G401.6 (cell line): ENCODE measurements at regions not wholly inside any gene's neighbourhood (a gene's known extent, or its start where the extent isn't known, plus 50 kb on each side); places are given as distances from the start of the nearest gene placed in this dataset.
"Not testable (repeated sequence)": the region's sequence is repeated elsewhere in the genome, so short reads cannot be mapped to it uniquely, and the experiment has no call there.

Source experiments
- FAIRE-seq: peaks from 2 replicates; lab custom pipeline; 2012; peaks lifted over from hg19 to GRCh38; lab: Jason Lieb, UNC

DNA sequence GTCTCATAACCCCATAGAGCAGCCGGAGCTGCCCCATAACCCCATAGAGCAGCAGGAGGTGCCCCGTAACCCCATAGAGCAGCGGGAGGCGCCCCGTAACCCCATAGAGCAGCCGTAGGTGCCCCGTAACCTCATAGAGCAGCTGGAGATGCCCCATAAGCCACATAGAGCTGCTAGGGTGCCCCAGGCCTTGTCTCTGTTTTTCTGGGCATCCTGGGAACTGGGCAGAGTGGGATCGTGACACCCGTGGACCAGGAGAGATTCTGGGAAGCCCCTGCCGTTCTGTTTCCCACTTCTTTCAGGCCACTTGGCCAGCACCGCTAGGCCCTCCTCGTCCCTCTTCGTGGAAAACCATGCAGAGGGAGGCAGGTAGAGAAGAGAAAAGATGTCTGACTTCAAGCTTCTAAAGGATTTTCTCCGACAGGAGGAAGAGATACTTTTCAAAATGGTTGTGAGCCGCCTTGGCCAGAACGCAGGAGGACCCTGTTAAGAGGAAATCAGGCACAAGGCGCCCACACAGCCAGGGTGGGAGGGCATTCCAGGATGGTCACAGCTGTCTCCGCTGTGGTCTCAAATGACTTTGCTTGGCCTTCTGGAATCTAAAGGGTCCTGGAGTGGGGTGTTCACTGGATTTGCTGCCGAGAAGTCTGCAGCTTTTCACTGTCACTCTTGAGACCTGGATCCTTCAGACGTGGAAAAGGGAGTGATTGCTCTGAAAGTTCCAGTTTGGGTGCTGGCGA, 171.8 kb downstream of the NPIPB11 start:
- not testable (repeated sequence) for FAIRE-seq

DNA sequence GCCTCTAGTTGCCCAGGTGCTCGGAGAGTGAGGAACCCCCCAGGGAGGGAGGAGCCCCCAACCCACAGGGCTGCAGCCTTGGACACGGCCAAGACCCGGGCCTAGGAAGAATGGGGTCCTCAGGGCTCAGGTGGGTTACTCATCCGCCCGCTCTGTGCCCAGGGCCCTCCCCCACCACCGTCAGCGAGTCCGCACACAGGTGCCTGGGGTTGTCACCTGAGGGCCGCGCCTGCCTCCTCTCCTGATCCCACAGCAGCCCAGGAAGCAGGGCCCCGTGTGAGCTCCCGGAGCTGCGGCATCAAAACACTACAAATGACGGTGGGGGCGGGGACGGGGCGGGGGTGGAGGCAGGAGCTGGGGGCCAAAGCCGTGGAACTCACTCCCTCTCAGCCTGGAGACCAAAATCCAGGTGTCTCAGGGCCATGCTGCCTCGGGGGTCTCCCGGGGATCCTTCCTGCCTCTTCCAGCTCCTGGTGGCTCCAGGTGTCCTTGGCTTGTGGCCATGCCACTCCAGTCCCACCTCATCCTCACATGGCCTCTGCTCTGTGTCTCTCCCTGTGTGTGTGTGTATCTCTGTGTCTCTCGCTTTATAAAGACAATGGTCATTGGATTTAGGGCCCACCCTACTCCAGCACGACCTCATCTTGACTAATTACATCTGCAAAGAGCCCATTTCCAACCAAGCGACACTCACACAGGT, 172.7 kb downstream of the NPIPB11 start:
- FAIRE-seq, result not testable (repeated sequence)

DNA sequence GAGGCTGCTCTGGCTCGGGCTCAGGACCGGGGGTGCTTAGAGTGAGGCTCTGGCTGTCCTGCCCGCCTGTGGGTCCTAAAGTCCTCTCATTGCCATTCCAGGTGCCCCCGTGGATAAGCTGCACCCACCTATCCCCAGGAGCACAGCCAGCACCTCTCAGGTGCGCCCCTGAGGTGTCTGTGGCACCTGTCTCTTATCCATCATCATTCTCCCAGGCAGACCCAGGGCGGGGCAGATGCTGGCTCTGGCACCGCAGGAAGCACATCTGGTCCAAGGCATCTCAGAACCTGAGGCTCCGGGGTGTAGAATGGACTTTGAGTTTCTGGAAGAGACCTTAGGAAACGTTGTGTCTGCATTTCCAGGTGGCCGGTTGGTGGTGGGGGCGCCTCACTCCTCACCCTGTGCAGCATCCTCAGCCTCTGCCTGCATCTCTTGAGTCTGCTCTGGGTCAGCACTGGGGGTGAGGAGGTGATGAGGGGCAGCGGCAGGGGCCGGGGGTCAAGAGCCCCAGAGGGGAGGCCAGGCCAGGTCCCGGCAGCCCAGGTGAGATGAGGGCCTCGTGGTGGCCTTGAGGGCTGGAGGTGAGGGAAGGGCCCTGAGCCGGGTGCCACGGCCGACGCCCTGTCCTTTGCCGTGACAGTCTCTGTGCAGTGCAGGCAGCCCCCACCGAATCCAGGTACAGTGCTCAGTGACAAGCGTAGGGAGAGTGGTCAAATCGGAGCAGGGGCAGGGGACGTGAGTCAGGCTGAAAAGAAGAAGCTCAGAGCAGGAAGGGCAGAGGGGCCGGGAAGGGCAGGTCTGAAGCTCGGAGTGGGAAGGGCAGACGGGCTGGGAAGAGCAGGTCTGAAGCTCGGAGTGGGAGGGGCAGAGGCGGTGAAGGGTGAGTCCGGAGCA, 173.5 kb downstream of the NPIPB11 start:
- no peak for FAIRE-seq

DNA sequence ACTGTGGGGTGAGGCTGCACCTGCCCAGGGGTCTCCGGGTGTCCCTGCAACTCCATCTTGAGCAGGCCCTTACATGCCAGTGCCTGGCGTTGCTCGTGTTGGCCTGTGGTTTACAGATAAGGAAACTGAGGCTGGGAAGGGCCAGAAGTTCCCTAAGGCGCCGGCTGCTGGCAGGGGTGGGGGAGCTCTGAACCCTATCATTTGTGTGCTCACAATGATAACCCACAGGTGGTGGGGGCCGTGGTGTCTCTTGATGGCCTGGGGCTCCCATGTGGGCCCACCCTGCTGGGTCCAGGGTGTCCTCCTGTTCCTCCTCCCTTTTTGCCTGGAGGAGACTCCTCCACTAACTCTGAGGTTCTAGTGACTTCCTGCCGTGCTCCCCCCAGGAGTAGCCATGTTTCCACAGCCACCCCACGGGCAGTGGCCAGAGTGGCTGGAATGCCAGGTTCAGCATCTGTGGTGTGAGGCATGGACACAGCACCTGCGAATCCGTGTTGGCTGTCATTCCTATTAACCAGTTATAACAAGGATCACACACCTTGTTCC, 174.3 kb downstream of the NPIPB11 start:
- FAIRE-seq, result not testable (repeated sequence)

DNA sequence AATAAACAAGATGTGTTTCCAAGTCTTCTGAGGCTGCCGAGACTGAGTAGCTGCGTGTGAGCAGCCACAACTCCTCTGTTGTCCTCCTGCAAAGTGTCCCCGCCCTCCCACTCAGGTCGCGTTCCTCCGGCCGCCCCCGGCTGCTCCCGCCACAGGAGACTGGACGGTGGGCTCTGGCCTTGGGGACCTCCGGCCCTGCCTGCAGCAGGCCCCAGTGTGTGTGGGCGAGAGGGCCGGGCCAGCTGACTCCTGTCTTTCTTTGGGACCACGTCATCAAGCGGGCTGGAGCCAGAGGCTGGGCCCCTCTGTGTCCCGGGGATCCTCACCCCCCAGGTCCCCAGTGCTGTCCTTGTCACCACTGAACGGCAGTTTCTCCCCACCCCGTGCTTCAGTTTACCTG, 175.3 kb downstream of the NPIPB11 start:
- no peak for FAIRE-seq

DNA sequence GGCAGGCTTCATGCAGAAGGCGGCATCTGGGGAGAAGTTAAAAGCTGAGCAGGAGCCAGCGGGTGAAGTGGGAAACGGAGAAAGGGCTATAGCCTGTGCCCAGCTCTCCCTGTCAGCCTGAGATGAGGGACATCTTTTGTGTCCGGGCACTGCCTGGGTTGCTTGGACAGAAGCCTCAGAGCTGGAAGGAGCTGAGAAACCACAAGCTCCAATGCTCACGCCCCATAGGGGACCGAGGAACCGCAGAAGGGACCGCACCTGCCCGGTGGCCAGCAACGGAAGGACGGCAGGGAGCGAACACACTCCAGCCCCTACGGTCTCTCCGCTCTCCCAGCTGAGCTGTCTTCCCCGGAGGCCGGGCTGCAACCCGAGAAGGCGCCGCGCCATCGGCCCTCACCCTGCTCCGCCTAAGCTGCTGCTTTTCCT, 175.8 kb downstream of the NPIPB11 start:
- FAIRE-seq, result no peak

DNA sequence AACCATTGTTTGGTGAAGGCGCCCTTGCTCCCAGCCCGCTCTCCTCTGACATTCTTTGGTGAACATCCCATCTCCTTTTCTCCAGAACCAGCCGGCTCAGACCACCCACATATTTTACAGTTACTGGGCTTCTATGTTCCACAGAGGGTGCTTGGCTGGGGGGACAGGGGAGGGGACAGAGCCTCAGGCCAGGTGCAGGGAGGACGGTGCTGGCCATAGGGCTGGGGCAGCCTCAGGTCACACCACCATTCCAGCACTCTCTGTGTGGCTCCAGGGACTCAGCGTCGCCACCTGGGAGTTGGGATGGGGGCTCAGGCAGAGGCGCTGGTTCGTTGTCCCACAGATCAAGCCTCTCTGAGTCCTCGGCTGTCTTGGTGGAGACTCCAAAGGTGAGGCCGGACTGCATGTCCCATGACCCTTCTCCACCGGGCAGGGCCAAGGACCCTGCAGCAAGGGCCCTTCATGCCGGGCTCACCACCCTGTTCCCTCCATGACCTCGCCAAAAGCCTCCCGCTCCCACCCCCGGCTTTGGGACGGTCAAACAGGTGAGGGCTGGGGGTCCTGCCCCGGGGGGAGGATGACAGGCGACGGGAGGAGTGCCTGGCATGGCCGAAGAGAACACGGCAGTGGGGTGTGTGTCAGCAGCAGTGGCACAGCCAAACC, 176.4 kb downstream of the NPIPB11 start:
- FAIRE-seq, result not testable (repeated sequence)

DNA sequence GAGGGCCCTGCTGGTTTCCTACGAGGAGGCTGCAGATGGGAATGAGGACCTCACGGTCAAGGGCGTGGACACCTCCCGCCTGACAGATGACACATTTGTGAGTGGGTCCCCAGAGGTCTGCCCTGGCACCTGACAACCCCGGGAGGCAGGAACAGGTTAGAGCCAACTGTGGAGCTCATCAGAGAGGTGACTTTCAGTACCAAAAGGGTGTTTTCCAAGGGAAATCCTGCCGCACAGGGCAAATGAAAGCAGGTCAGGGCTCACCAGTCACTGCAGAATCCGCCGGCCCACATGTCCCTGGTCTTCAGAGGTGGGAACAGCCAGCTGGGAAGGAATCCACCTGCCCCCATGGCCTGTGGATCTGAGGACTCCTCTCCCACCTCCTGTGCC, 176.9 kb downstream of the NPIPB11 start:
- not testable (repeated sequence) for FAIRE-seq

DNA sequence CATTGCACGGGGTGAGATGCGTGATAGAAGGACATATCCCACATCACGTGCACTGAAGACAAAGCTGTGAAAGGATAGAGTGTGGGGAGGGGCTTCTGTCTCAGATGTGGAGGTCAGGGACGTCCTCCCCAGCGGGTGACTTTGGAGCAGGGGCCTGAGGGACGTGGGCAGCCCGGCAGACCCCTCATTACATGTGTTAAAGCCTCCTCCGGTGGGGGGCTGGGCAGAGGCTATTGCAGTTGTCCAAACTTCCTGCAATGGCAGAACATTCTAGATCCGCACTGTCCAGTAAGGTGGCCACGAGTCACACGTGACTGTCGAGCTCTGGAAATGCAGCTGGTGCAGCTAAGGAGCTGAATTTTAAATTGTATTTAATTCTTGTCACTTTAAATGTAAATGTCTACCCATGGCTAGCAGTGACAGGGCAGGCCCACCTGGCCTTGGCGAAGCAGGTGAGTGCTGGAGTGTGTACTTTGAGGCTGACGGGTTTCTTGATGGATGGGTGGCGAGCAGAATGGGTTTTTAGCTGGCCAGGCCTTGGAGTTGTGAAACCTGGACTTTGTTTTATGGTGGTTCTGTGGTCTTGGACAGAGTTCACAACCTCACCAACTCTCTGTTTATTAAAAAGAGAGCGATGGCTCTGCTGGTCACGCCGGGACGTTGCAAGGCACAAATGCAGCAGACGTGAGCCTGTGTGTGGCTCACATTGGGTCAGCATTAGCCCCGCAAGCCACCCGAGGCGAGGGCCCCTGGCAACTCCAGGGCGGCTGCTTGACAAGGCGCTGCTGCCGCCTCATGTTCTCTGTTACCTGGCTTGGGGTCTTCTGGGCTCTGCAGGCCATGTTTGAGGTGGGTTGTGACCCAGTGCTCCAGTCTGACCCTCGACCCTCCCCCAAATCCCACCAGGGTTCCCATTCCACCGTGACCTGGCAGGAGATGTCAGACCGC, 177.6 kb downstream of the NPIPB11 start:
- not testable (repeated sequence) for FAIRE-seq

DNA sequence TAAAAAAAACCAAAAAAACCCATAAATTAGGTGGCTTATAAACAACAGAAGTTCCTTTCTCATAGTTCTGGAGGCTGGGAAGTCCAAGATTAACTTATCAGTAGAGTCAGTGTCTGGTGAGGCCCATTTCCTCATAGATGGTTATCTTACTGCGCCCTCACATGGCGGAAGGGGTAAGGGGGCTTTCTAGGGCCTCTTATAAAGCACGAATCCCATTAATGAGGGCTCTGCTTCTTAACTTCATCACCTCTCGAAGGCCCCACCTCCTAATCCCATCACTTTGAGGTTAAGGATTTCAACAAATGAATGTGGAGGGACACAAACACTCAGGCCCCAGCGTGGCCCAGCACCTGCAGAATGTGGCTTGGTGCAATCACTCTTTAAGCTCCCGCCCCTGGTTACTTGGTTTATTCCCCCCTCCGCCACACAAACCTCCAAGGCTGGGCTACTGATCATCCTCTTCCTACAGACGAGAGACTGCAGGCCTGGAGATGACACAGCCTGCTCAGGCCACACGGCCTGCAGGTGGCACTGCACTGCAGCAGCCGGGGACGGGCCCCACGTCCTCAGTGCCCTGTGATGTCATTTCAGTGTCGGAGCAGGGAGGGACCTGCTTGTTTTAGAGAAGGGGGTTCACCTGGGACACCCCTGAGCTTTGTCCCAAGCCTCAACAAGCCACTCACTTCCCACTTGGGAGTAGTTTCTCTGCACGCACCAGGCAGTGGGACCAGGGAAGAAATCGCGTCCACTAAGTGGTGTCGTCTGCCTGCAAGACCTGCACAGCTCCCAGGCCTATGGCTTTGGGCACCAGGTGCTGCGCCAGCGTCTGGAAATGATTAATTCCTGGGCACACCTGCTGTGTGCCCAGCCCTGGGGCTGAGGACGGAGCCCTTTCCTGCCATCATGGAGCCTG, 178.5 kb downstream of the NPIPB11 start:
- FAIRE-seq, result not testable (repeated sequence)

DNA sequence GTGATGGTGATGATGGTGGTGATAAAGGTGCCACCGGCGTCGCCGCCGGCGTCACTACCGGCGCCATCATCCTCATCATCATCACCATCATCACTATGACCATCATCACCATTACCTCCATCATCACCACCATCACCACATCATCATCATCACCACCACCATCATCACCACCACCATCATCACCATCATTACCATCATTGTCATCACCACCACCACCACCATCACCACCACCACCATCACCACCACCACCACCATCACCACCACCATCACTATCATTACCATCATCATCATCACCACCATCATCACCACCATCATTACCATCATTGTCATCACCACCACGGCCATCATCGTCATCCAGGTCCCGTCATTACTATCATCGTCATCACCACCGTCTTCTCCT, 179.7 kb downstream of the NPIPB11 start:
- no peak for FAIRE-seq

DNA sequence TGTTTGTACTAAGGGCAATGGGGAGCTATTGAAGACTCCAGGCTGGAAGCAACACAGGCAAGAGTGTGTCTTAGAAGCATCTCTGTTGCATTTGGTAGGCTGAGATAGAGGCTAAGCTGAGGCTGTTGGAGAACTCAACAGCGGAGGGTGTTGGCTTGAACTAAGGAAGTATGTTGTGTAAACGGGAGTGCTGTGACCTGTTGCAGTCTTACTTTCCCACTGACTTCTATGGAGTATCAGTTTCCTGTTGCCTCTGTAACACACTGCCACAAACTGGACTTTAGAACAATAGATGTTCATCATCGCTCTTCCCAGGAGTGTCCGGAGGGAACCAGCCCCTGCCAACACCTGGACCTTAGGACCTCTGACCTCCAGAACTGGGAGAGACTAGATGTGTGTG, 181.8 kb downstream of the NPIPB11 start:
- FAIRE-seq, result not testable (repeated sequence)

DNA sequence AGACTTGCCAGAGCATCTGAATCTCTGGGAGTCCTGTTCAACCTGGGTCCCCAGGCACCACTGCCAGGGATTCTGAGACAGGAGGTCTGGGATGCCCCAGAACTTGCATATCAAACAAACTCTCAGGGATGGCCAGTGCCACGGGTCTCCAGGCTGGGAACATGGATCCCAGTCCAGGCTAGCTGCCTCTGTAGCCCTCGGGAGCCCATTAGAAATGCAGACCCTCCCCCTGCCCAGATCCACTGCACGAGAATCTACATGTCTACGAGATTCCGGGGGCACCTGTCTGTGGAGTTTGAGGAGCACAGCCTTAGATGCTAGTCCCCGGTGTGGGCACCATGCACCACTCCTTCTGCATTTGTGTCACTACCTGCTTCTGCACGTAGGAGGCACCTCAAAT, 183.9 kb downstream of the NPIPB11 start:
- not testable (repeated sequence) for FAIRE-seq

DNA sequence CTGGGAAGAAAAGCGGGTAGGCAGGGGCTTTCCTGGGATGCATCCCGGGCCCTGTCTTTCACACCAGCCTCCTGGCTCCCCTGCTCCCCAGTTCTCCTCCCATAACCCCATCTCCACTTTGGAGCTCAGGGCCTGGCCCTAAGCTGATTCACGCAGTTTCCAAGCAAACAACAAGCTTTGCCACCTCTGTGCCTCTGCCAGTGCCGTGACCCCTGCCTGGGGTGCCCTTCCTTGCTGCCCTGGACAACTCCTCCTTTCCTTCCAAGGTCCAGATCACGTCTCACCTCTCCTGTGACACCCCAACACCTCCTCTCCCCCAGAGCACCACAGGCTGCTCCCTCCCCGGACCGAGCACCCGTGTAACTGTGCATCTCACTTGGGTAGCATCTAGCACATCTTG, 184.5 kb downstream of the NPIPB11 start:
- not testable (repeated sequence) for FAIRE-seq

DNA sequence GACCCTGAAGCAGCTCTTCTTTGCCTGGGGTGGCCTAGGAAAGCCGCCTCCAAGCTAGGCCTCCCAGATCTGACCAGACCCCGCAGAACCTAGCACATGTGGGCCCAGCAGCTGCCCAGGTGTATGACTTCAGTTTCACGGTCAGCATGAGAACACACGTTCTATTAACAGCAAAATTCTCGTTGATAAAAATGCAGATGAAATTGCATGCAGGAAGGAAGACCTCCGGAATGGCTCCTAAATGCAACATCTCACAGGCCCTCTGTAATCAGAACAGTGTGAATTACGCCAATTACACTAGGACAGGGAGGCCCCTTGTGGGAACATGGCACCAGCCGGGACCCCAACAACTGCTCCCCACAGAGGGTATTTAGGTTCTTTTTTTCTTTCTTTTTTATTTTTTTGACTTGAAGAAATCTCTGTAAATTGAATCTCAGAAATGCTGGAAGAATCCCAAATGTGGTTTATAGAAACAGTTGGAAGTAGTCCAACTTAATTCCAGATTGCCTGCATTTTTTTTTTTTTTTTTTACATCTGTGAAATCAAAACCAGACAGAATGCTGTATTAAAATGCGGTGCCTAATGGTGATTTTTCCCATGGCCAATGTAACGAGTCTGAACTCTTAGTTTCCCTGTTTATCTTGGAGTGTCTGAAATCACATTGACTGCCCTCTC, 185.1 kb downstream of the NPIPB11 start:
- FAIRE-seq, result not testable (repeated sequence)

DNA sequence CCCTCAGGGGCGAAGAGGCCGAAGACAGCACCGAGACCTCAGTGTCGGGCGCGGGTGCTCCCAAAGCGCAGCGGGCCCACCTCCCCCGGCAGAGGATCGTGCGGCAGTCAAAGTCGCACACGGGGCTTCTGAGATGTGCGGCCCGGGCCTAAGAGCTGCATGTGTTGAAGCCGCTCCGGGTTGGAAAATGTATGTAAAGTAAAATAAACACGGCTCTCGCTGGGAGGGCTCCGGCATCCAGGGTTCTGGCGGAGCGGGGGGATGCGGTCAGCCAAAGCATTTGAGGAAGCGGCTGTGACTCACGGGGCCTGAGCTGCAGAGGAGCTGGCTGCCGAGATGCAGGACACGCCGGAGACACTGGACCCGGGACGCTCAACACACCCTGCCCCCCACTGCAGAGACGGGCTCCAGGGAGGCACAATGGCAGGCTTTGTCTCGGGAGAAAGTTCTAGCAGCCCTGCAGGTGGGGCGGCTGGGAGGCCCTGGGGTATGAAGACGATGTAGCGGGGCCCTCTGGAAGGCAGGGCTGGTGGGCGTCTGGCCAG, 185.8 kb downstream of the NPIPB11 start:
- FAIRE-seq, result not testable (repeated sequence)

DNA sequence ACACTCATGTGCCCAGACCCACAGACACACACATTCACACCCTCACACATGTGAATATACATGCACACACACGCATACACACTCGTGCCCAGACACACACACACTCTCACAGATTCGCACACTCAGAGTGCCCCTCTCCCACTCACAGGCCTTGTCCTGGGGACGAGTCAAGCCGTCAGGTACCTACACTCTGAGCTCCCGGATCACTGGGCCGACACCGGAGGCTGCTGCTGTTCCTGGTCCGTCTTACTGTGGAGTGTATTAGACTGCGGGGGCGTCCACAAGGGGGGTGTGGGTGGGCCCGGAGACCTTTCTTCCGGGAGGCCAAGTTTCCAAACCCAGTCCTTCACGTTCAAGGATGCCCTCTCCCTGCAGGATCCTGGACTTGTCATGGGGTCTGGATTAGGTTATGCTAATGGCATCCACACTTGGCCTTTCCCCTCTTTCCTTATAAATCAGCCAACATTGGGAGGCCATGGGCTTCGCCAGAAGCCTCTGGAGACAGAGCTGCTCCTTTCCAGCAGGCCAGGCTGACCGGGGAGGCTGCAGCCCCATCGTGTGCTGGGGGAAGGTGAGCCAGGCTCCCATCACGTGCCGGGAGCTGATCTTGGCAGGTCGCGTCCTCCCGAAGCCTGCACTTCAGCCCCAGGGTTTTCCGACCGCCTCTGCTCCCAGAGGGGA, 186.4 kb downstream of the NPIPB11 start:
- not testable (repeated sequence) for FAIRE-seq

DNA sequence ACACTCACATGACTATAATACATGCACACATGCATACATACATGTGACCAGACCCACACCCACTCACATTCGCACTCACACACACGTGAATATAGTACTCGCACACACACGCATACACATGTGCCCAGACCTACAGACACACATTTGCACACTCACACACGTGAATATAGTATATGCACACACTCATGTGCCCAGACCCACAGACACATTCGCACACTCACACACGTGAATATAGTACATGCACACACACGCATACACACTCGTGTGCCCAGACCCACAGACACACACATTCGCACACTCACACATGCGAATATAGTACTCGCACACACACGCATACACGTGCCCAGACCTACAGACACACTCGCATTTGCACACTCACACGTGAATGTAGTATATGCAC, 186.9 kb downstream of the NPIPB11 start:
- not testable (repeated sequence) for FAIRE-seq
